Neutrophil (primary cell): ENCODE measurements at regions not wholly inside any gene's neighbourhood (a gene's known extent, or its start where the extent isn't known, plus 50 kb on each side); places are given as distances from the start of the nearest gene placed in this dataset.

Source experiments
- H3K27ac ChIP-seq: fragments of 200-600 bp; sonication (generic); 2 replicates; pipeline ENCODE4 v1.5.1; 2016; ENCODE audit warnings: mild to moderate bottlenecking, moderate library complexity
- H3K27me3 ChIP-seq: fragments of 200-600 bp; sonication (generic); 2 replicates; pipeline ENCODE4 v1.6.0; 2016; ENCODE audit warnings: mild to moderate bottlenecking
- H3K36me3 ChIP-seq: fragments of 200-600 bp; sonication (generic); 2 replicates; pipeline ENCODE4 v1.5.1; 2017
- H3K4me1 ChIP-seq, 2 experiments: fragments of 200-600 bp in 1 of 2; sonication (generic) in 1 of 2; 1 replicate in 1 of 2; 2 replicates in 1 of 2; pipeline versions ENCODE4 v1.5.1 to v1.6.1; 2013 to 2016; ENCODE audit warnings: low read depth in 1 of 2, low read length in 1 of 2, mild to moderate bottlenecking in 1 of 2, moderate library complexity in 1 of 2; ENCODE audit not compliant: control insufficient read depth in 1 of 2, insufficient read depth in 1 of 2
- H3K4me3 ChIP-seq, 2 experiments: fragments of 200-600 bp in 1 of 2; sonication (generic) in 1 of 2; 1 replicate in 1 of 2; 2 replicates in 1 of 2; pipeline ENCODE4 v1.5.1; 2013 to 2016; ENCODE audit warnings: low read depth in 1 of 2, low read length in 1 of 2, mild to moderate bottlenecking in 1 of 2, moderate library complexity in 1 of 2
- H3K9me3 ChIP-seq: fragments of 200-600 bp; sonication (generic); 2 replicates; pipeline ENCODE4 v1.5.1; 2016
- CTCF ChIP-seq: fragments of 200-600 bp; sonication (generic); IDR thresholded peaks from 2 replicates; pipeline ENCODE4 v1.5.1; 2016; ENCODE audit warnings: antibody characterized with exemption

GRCh38 chr10:89153971-89154370 is 53.1 kb downstream of the CH25H start:
- no peaks in the 10 kb centered on the region for H3K4me1 ChIP-seq

GRCh38 chr10:89153116-89153515 is 54.0 kb downstream of the CH25H start:
- TF ChIP-seq CTCF: no peak
- H3K9me3 ChIP-seq: no peaks in the 10 kb centered on the region
- H3K27ac ChIP-seq: no peak overlapping the region
- H3K27me3 ChIP-seq: peaks cover 4% of the 10 kb centered on the region
- H3K4me3 ChIP-seq: no peak overlapping the region
- H3K36me3 ChIP-seq: no peaks in the 10 kb centered on the region
- H3K4me1 ChIP-seq: no peaks in the 10 kb centered on the region

More at GRCh38 chr10:89153971-89154370, 53.1 kb downstream of the CH25H start:
- no peak overlapping the region for H3K27ac ChIP-seq
- no peak overlapping the region for H3K4me3 ChIP-seq
- no peaks in the 10 kb centered on the region for H3K9me3 ChIP-seq
- peaks cover 4% of the 10 kb centered on the region for H3K27me3 ChIP-seq
- TF ChIP-seq CTCF: no peak
- no peaks in the 10 kb centered on the region for H3K36me3 ChIP-seq

- no peak for TF ChIP-seq CTCF
- Histone ChIP-seq H3K27me3 (peaks cover 4% of the 10 kb centered on the region), H3K4me3 (no peak overlapping the region), H3K4me1 (no peaks in the 10 kb centered on the region), H3K36me3 (no peaks in the 10 kb centered on the region), H3K9me3 (no peaks in the 10 kb centered on the region), H3K27ac (no peak overlapping the region)
Observed at GRCh38 chr10:89151857-89152256, 55.3 kb downstream of the CH25H start.

- no peak for TF ChIP-seq CTCF
- Histone ChIP-seq H3K27me3 (peaks cover 23% of the 10 kb centered on the region), H3K36me3 (no peaks in the 10 kb centered on the region), H3K9me3 (no peaks in the 10 kb centered on the region), H3K4me1 (no peaks in the 10 kb centered on the region), H3K27ac (no peak overlapping the region), H3K4me3 (no peak overlapping the region)
Observed at GRCh38 chr10:89148061-89148460, 59.1 kb downstream of the CH25H start.

GRCh38 chr10:89147256-89147655 is 59.9 kb downstream of the CH25H start:
- Histone ChIP-seq H3K36me3 (no peaks in the 10 kb centered on the region), H3K4me3 (no peak overlapping the region), H3K4me1 (no peaks in the 10 kb centered on the region), H3K27ac (no peak overlapping the region), H3K27me3 (peaks cover 25% of the 10 kb centered on the region), H3K9me3 (no peaks in the 10 kb centered on the region)
- TF ChIP-seq CTCF: no peak

- no peak overlapping the region for H3K27ac ChIP-seq
- no peaks in the 10 kb centered on the region for H3K9me3 ChIP-seq
- no peak for TF ChIP-seq CTCF
- peaks cover 31% of the 10 kb centered on the region for H3K27me3 ChIP-seq
- no peaks in the 10 kb centered on the region for H3K36me3 ChIP-seq
- no peak overlapping the region for H3K4me3 ChIP-seq
- H3K4me1 ChIP-seq: no peaks in the 10 kb centered on the region
Observed at GRCh38 chr10:89144836-89145235, 62.3 kb downstream of the CH25H start.
